Neural progenitor cell (in vitro differentiated cells): ENCODE measurements at regions not wholly inside any gene's neighbourhood (a gene's known extent, or its start where the extent isn't known, plus 50 kb on each side); places are given as distances from the start of the nearest gene placed in this dataset.

ENCODE experiments used
- DNase-seq: peaks from one replicate; pipeline ENCODE4 v3.0.0-alpha.2; 2016; ENCODE audit warnings: low spot score
- H2AFZ ChIP-seq: fragments of 200-600 bp; sonication (generic); replicated peaks from 2 replicates; pipeline ENCODE4 v1.6.1; 2016; ENCODE audit warnings: antibody characterized with exemption
- H3F3A ChIP-seq: fragments of 200-600 bp; sonication (generic); 2 replicates; pipeline ENCODE4 v1.6.1; 2016; ENCODE audit warnings: antibody characterized with exemption, low read depth
- H3K27ac ChIP-seq: fragments of 200-600 bp; sonication (generic); 2 replicates; pipeline ENCODE4 v1.5.1; 2016; ENCODE audit warnings: mild to moderate bottlenecking
- H3K27me3 ChIP-seq: fragments of 200-600 bp; sonication (generic); 2 replicates; pipeline ENCODE4 v1.6.1; 2016; ENCODE audit warnings: mild to moderate bottlenecking, moderate library complexity
- H3K36me3 ChIP-seq: fragments of 200-600 bp; sonication (generic); 2 replicates; pipeline ENCODE4 v1.5.1; 2016
- H3K4me1 ChIP-seq: fragments of 200-600 bp; sonication (generic); 2 replicates; pipeline ENCODE4 v1.6.1; 2016; ENCODE audit warnings: mixed run types
- H3K4me2 ChIP-seq: fragments of 200-600 bp; sonication (generic); 2 replicates; pipeline ENCODE4 v1.6.1; 2016
- H3K4me3 ChIP-seq: fragments of 200-600 bp; sonication (generic); 2 replicates; pipeline ENCODE4 v1.5.1; 2016
- H3K79me2 ChIP-seq: fragments of 200-600 bp; sonication (generic); 2 replicates; pipeline ENCODE4 v1.6.1; 2016; ENCODE audit warnings: low read depth
- H3K9ac ChIP-seq: fragments of 200-600 bp; sonication (generic); 2 replicates; pipeline ENCODE4 v1.6.1; 2016
- H3K9me3 ChIP-seq: fragments of 200-600 bp; sonication (generic); 2 replicates; pipeline ENCODE4 v1.5.1; 2016; ENCODE audit warnings: low read depth
- H4K20me1 ChIP-seq: fragments of 200-600 bp; sonication (generic); 2 replicates; pipeline ENCODE4 v1.6.1; 2016; ENCODE audit warnings: low read depth
- H3K27ac Mint-ChIP-seq: 3 replicates; pipeline ENCODE4 v1.8.0; 2021; ENCODE audit warnings: mixed read lengths
- H3K27me3 Mint-ChIP-seq: 2 replicates; pipeline ENCODE4 v1.8.0; 2022; ENCODE audit warnings: low read depth, mild to moderate bottlenecking, inconsistent platforms, moderate library complexity, mixed read lengths; ENCODE audit not compliant: insufficient read depth
- H3K36me3 Mint-ChIP-seq: 3 replicates; pipeline ENCODE4 v1.8.0; 2021; ENCODE audit warnings: mixed read lengths
- H3K4me1 Mint-ChIP-seq: 3 replicates; pipeline ENCODE4 v1.8.0; 2021; ENCODE audit warnings: mixed read lengths
- H3K4me3 Mint-ChIP-seq: 3 replicates; pipeline ENCODE4 v1.8.0; 2021; ENCODE audit warnings: mild to moderate bottlenecking, moderate library complexity, mixed read lengths
- H3K9me3 Mint-ChIP-seq: 3 replicates; pipeline ENCODE4 v1.8.0; 2020; ENCODE audit warnings: mixed read lengths
- CTCF ChIP-seq: fragments of 200-600 bp; sonication (generic); IDR thresholded peaks from 2 replicates; pipeline ENCODE4 v1.5.1; 2017; ENCODE audit warnings: antibody characterized with exemption, mild to moderate bottlenecking
- EZH2 ChIP-seq: fragments of 200-600 bp; sonication (generic); IDR thresholded peaks from 2 replicates; pipeline ENCODE4 v1.6.1; 2017; ENCODE audit warnings: antibody characterized with exemption, mild to moderate bottlenecking, moderate library complexity
- EZH2phosphoT487 ChIP-seq: fragments of 200-600 bp; sonication (generic); IDR thresholded peaks from 2 replicates; pipeline ENCODE4 v1.6.1; 2017; ENCODE audit warnings: antibody characterized with exemption

- Histone ChIP-seq H3K9ac (no peak overlapping the region), H4K20me1 (no peaks in the 10 kb centered on the region), H2AFZ (peak overlapping the region; percentile 68), H3K9me3 (no peaks in the 10 kb centered on the region), H3K4me1 (no peaks in the 10 kb centered on the region), H3K27me3 (no peaks in the 10 kb centered on the region), H3K4me3 (no peak overlapping the region), H3K36me3 (no peaks in the 10 kb centered on the region), H3K79me2 (no peaks in the 10 kb centered on the region), H3K27ac (no peak overlapping the region), H3F3A (no peaks in the 10 kb centered on the region), H3K4me2 (no peak overlapping the region)
- peaks cover 16% of the 10 kb centered on the region for H3K9me3 Mint-ChIP-seq
- H3K36me3 Mint-ChIP-seq, result no peaks in the 10 kb centered on the region
- peaks cover 4% of the 10 kb centered on the region for H3K27me3 Mint-ChIP-seq
- no peak for DNase-seq
- no peak overlapping the region for H3K4me3 Mint-ChIP-seq
- TF ChIP-seq CTCF (no peak), EZH2phosphoT487 (no peak), EZH2 (no peak)
- H3K27ac Mint-ChIP-seq, result peak overlapping the region; percentile 78
- H3K4me1 Mint-ChIP-seq, result peaks cover 4% of the 10 kb centered on the region
These were observed 87.7 kb upstream of the ALX4 start for GRCh38 chr11:44397586-44398178.

- Histone ChIP-seq H3K27me3 (no peaks in the 10 kb centered on the region), H3K79me2 (no peaks in the 10 kb centered on the region), H3K27ac (no peak overlapping the region), H3K4me3 (no peak overlapping the region), H3K9me3 (no peaks in the 10 kb centered on the region), H2AFZ (peak overlapping the region; percentile 68), H3K4me1 (no peaks in the 10 kb centered on the region), H3K4me2 (no peak overlapping the region), H4K20me1 (no peaks in the 10 kb centered on the region), H3K36me3 (no peaks in the 10 kb centered on the region), H3F3A (no peaks in the 10 kb centered on the region), H3K9ac (no peak overlapping the region)
- TF ChIP-seq EZH2 (no peak), CTCF (no peak), EZH2phosphoT487 (no peak)
- Mint-ChIP-seq H3K27ac (no peak overlapping the region), H3K36me3 (no peaks in the 10 kb centered on the region), H3K4me1 (peaks cover 4% of the 10 kb centered on the region), H3K4me3 (no peak overlapping the region), H3K9me3 (peaks cover 11% of the 10 kb centered on the region), H3K27me3 (peaks cover 6% of the 10 kb centered on the region)
- no peak for DNase-seq
These were observed 88.5 kb upstream of the ALX4 start for GRCh38 chr11:44398266-44399030.

GRCh38 chr11:44399968-44400367, 90.0 kb upstream of the ALX4 start:
- Histone ChIP-seq H3K27ac (no peak overlapping the region), H3F3A (no peaks in the 10 kb centered on the region), H4K20me1 (no peaks in the 10 kb centered on the region), H3K36me3 (no peaks in the 10 kb centered on the region), H3K79me2 (no peaks in the 10 kb centered on the region), H3K4me2 (no peak overlapping the region), H3K9ac (no peak overlapping the region), H3K4me3 (no peak overlapping the region), H3K27me3 (no peaks in the 10 kb centered on the region), H3K4me1 (no peaks in the 10 kb centered on the region), H3K9me3 (no peaks in the 10 kb centered on the region), H2AFZ (no peak overlapping the region)
- H3K27me3 Mint-ChIP-seq, result peaks cover 8% of the 10 kb centered on the region
- TF ChIP-seq EZH2, result no peak
- TF ChIP-seq CTCF, result no peak
- TF ChIP-seq EZH2phosphoT487, result no peak
- H3K27ac Mint-ChIP-seq, result no peak overlapping the region
- peaks cover 6% of the 10 kb centered on the region for H3K4me1 Mint-ChIP-seq
- H3K9me3 Mint-ChIP-seq, result peaks cover 6% of the 10 kb centered on the region
- no peak for DNase-seq
- H3K36me3 Mint-ChIP-seq, result no peaks in the 10 kb centered on the region
- H3K4me3 Mint-ChIP-seq, result no peak overlapping the region
